A549 (cell line): ENCODE measurements at regions not wholly inside any gene's neighbourhood (a gene's known extent, or its start where the extent isn't known, plus 50 kb on each side); places are given as distances from the start of the nearest gene placed in this dataset.

Source experiments
- ATAC-seq, 2 experiments: fragments of 200-7000 bp in 1 of 2; fragments of >200 bp in 1 of 2; cut with Nextera tagmentation in 1 of 2; cut with Tn5 transposase in 1 of 2; 3 replicates each; pipeline versions ENCODE4 v1.8.0 to v1.9.1; 2018 to 2020; ENCODE audit warnings: mild to moderate bottlenecking in 1 of 2, moderate library complexity in 1 of 2
- CTCF ChIA-PET: fragments of 300-600 bp; sonication (Branson Sonifier 250); formaldehyde crosslinking; extraction: SDS; loops from one replicate; lab custom pipeline; 2021; ENCODE audit warnings: antibody characterized with exemption, inconsistent platforms; lab: Yijun Ruan, JAX
- POLR2A ChIA-PET: fragments of 350-600 bp; formaldehyde crosslinking; extraction: SDS; loops from one replicate; lab custom pipeline; 2021; ENCODE audit warnings: antibody characterized with exemption, inconsistent platforms; lab: Yijun Ruan, JAX
- DNase-seq, 2 experiments: peaks; one replicate each; pipeline versions ENCODE4 v3.0.0 to v3.0.0-alpha.2; 2011 to 2016; ENCODE audit warnings: low read depth in 1 of 2, low spot score in 1 of 2
- FAIRE-seq: peaks from 2 replicates; lab custom pipeline; 2011; peaks lifted over from hg19 to GRCh38; lab: Jason Lieb, UNC
- H3K27ac ChIP-seq, 2 experiments: fragments of >200 bp; sonication (Bioruptor Twin); formaldehyde crosslinking; 3 replicates each; pipeline ENCODE4 v1.5.1; 2016 to 2017
- H3K4me1 ChIP-seq: fragments of >200 bp; sonication (Bioruptor Twin); formaldehyde crosslinking; 3 replicates; pipeline ENCODE4 v1.6.1; 2016
- H3K4me2 ChIP-seq: fragments of >200 bp; sonication (Bioruptor Twin); formaldehyde crosslinking; 3 replicates; pipeline ENCODE4 v1.6.1; 2016
- H3K4me3 ChIP-seq: fragments of >200 bp; sonication (Bioruptor Twin); formaldehyde crosslinking; 3 replicates; pipeline ENCODE4 v1.5.1; 2016
- H3K9me3 ChIP-seq: fragments of >200 bp; sonication (Bioruptor Twin); formaldehyde crosslinking; 3 replicates; pipeline ENCODE4 v1.6.1; 2016
- BCL3 ChIP-seq: fragments of >200 bp; sonication (Bioruptor Twin); formaldehyde crosslinking; IDR thresholded peaks from 3 replicates; pipeline ENCODE4 v1.6.1; 2016
- CBX2 ChIP-seq: fragments of 200-600 bp; sonication (generic); IDR thresholded peaks from 2 replicates; pipeline ENCODE4 v1.6.1; 2016; ENCODE audit warnings: low read depth, mild to moderate bottlenecking, borderline replicate concordance
- CHD2 ChIP-seq: fragments of 150-350 bp; IDR thresholded peaks from 2 replicates; pipeline ENCODE4 v1.6.1; 2014; ENCODE audit warnings: low read length; ENCODE audit not compliant: partially characterized antibody
- CHD4 ChIP-seq: fragments of 200-600 bp; sonication (generic); IDR thresholded peaks from 2 replicates; pipeline ENCODE4 v1.6.1; 2016; ENCODE audit warnings: antibody characterized with exemption, mild to moderate bottlenecking, borderline replicate concordance
- CTCF ChIP-seq: fragments of >200 bp; sonication (Bioruptor Twin); formaldehyde crosslinking; IDR thresholded peaks from 3 replicates; pipeline ENCODE4 v1.5.1; 2016
- E2F6 ChIP-seq: IDR thresholded peaks from 2 replicates; pipeline ENCODE4 v1.6.1; 2012; ENCODE audit warnings: low read depth, borderline replicate concordance
- EHF ChIP-seq: fragments of 250-450 bp; sonication (Bioruptor Pico); IDR thresholded peaks from 2 replicates; pipeline ENCODE4 v1.5.0; 2020; ENCODE audit warnings: mild to moderate bottlenecking
- EHMT2 ChIP-seq: fragments of 200-600 bp; sonication (generic); IDR thresholded peaks from 2 replicates; pipeline ENCODE4 v1.6.1; 2016; ENCODE audit warnings: antibody characterized with exemption, low read depth, mild to moderate bottlenecking, moderate library complexity
- EP300 ChIP-seq, 2 experiments: fragments of >200 bp; sonication (Bioruptor Twin); formaldehyde crosslinking; IDR thresholded peaks; 2 replicates in 1 of 2; 3 replicates in 1 of 2; pipeline ENCODE4 v1.6.1; 2016 to 2017
- FOXS1 ChIP-seq: fragments of 250-450 bp; sonication (Bioruptor Pico); IDR thresholded peaks from 2 replicates; pipeline ENCODE4 v1.5.0; 2020; ENCODE audit warnings: mild to moderate bottlenecking, moderate library complexity
- GATA3 ChIP-seq: IDR thresholded peaks from 2 replicates; pipeline ENCODE4 v1.6.1; 2012; ENCODE audit warnings: borderline replicate concordance
- HDAC2 ChIP-seq: fragments of 200-600 bp; sonication (generic); IDR thresholded peaks from 2 replicates; pipeline ENCODE4 v1.6.1; 2016
- HEYL ChIP-seq: fragments of 250-450 bp; sonication (Bioruptor Pico); IDR thresholded peaks from 2 replicates; pipeline ENCODE4 v1.8.0; 2021; ENCODE audit warnings: mild to moderate bottlenecking, moderate library complexity
- HOXA7 ChIP-seq: fragments of 250-450 bp; sonication (Bioruptor Pico); IDR thresholded peaks from 2 replicates; pipeline ENCODE4 v1.5.0; 2020; ENCODE audit warnings: mild to moderate bottlenecking, moderate library complexity
- HOXB5 ChIP-seq: fragments of 250-450 bp; sonication (Bioruptor Pico); IDR thresholded peaks from 2 replicates; pipeline ENCODE4 v1.5.0; 2020; ENCODE audit warnings: mild to moderate bottlenecking, moderate library complexity
- JUNB ChIP-seq: fragments of >200 bp; sonication (Bioruptor Twin); formaldehyde crosslinking; IDR thresholded peaks from 2 replicates; pipeline ENCODE4 v1.6.1; 2016
- NFE2L2 ChIP-seq: fragments of 150-350 bp; conservative IDR thresholded peaks from 2 replicates; pipeline ENCODE4 v1.6.1; 2014; ENCODE audit warnings: low read length
- NPAS2 ChIP-seq: fragments of 250-450 bp; sonication (Bioruptor Pico); IDR thresholded peaks from 2 replicates; pipeline ENCODE4 v1.8.0; 2022; ENCODE audit warnings: mild to moderate bottlenecking, moderate library complexity, borderline replicate concordance
- PBX3 ChIP-seq: IDR thresholded peaks from 2 replicates; pipeline ENCODE4 v1.6.1; 2012
- POLR2A ChIP-seq: IDR thresholded peaks from 2 replicates; pipeline ENCODE4 v1.6.1; 2012; ENCODE audit warnings: mild to moderate bottlenecking, low read length
- RARB ChIP-seq: fragments of 250-450 bp; sonication (Bioruptor Pico); IDR thresholded peaks from 2 replicates; pipeline ENCODE4 v1.8.0; 2021; ENCODE audit warnings: mild to moderate bottlenecking, moderate library complexity
- RFX5 ChIP-seq: fragments of 450-650 bp; IDR thresholded peaks from 2 replicates; pipeline ENCODE4 v1.7.1; 2014; ENCODE audit warnings: antibody characterized with exemption, mild to moderate bottlenecking, moderate library complexity
- RNF2 ChIP-seq: fragments of 200-600 bp; sonication (generic); IDR thresholded peaks from 2 replicates; pipeline ENCODE4 v1.6.1; 2016; ENCODE audit warnings: low read depth, mild to moderate bottlenecking, antibody characterized with exemption, moderate library complexity, borderline replicate concordance
- ZFP36 ChIP-seq: fragments of 450-650 bp; IDR thresholded peaks from 2 replicates; pipeline ENCODE4 v1.6.1; 2014; ENCODE audit warnings: borderline replicate concordance; ENCODE audit not compliant: partially characterized antibody
- ZSCAN20 ChIP-seq: fragments of 250-450 bp; sonication (Bioruptor Pico); IDR thresholded peaks from 2 replicates; pipeline ENCODE4 v1.8.0; 2022; ENCODE audit warnings: mild to moderate bottlenecking, moderate library complexity
- WGBS: methylation state at CpG from one replicate; pipeline ENCODE4 v1.1.6; 2017; ENCODE audit errors: missing lambda C conversion rate; 5-methylcytosine and 5-hydroxymethylcytosine counted together

GRCh38 chr4:128661479-128661878 lies 148.0 kb upstream of the JADE1 start (continued):
- no peak for TF ChIP-seq E2F6
- TF ChIP-seq EP300 (IDR thresholded peaks at IDR 0.05), result no peak
- TF ChIP-seq GATA3, result no peak

- Histone ChIP-seq H3K4me2 (peak overlapping the region; percentile 29; the same call in 1 of the 3 replicates), H3K9me3 (no peaks in the 10 kb centered on the region), H3K4me3 (no peak overlapping the region), H3K4me1 (peaks cover 6% of the 10 kb centered on the region; the same call in 1 of the 3 replicates), H3K27ac (peak overlapping the region; percentile 13 to 64; a peak in 1 of 6 replicates)
- CTCF ChIA-PET, result no interaction called here
- WGBS, result 91% methylated on average over 3 of the region's 3 CpGs
- TF ChIP-seq CTCF (no peak), EHF (CRISPR knock-in tag) (no peak), FOXS1 (CRISPR knock-in tag) (no peak), CHD4 (no peak), GATA3 (no peak), HEYL (CRISPR knock-in tag) (no peak), BCL3 (no peak), NPAS2 (CRISPR knock-in tag) (no peak), HOXA7 (CRISPR knock-in tag) (no peak), CBX2 (no peak), JUNB (no peak), RFX5 (no peak), ZFP36 (no peak), RNF2 (no peak)
- ATAC-seq, result no peak
- no peak for FAIRE-seq
- POLR2A ChIA-PET, result no interaction called here
- DNase-seq, result no peak
Observed at GRCh38 chr4:128660361-128661215, 148.9 kb upstream of the JADE1 start.

GRCh38 chr4:128658214-128658631 lies 151.3 kb upstream of the JADE1 start:
- Histone ChIP-seq H3K4me3 (no peak overlapping the region), H3K27ac (peak overlapping the region; percentile 36 to 51; a peak in 2 of 6 replicates), H3K4me1 (peaks cover 18% of the 10 kb centered on the region; the same call in 2 of the 3 replicates), H3K9me3 (no peaks in the 10 kb centered on the region), H3K4me2 (no peak overlapping the region)
- CTCF ChIA-PET, result interaction anchor here (0.6 to 1.8 kb wide), 2 partner anchors 10 to 50 kb away, joined by 3 to 6 read pairs; no protein-coding TSS in a partner anchor
- 76% methylated on average over 4 of the region's 4 CpGs for WGBS
- DNase-seq (no peak), ATAC-seq (no peak), FAIRE-seq (no peak)
- TF ChIP-seq HDAC2, result no peak
- no peak for TF ChIP-seq ZSCAN20
- TF ChIP-seq EHMT2, result no peak
- no peak for TF ChIP-seq FOXS1 (CRISPR knock-in tag)
- TF ChIP-seq EP300 (IDR thresholded peaks at IDR 0.05), result no peak
- no peak for TF ChIP-seq JUNB
- TF ChIP-seq HOXB5, result no peak
- no peak for TF ChIP-seq NFE2L2
- TF ChIP-seq RARB (CRISPR knock-in tag), result no peak
- TF ChIP-seq POLR2A, result no peak
- TF ChIP-seq HOXA7 (CRISPR knock-in tag), result no peak
- TF ChIP-seq PBX3, result no peak
- no peak for TF ChIP-seq CHD2
- TF ChIP-seq CTCF, result no peak
- POLR2A ChIA-PET, result no interaction called here
